H1 (cell line): ENCODE measurements at regions not wholly inside any gene's neighbourhood (a gene's known extent, or its start where the extent isn't known, plus 50 kb on each side); places are given as distances from the start of the nearest gene placed in this dataset.

Experiments
- CTCF ChIA-PET: fragments of 300-600 bp; sonication (Branson Sonifier 250); formaldehyde crosslinking; loops from one replicate; lab custom pipeline; 2021; ENCODE audit not compliant: partially characterized antibody; lab: Charles Lee
- POLR2A ChIA-PET: fragments of 300-600 bp; sonication (Branson Sonifier 250); formaldehyde crosslinking; loops from one replicate; lab custom pipeline; 2021; ENCODE audit warnings: inconsistent platforms; ENCODE audit not compliant: partially characterized antibody; lab: Charles Lee
- DNase-seq, 2 experiments: peaks; one replicate each; pipeline versions ENCODE4 v3.0.0 to v3.0.0-alpha.2; 2010 to 2022; ENCODE audit warnings: low spot score in 2 of 2, low read depth in 1 of 2, mixed read lengths in 1 of 2
- FAIRE-seq: peaks from 2 replicates; lab custom pipeline; 2011; peaks lifted over from hg19 to GRCh38; lab: Jason Lieb, UNC
- H2AFZ ChIP-seq: 2 replicates; pipeline ENCODE4 v1.8.1; 2012; ENCODE audit warnings: low read length, inconsistent platforms
- H2AK5ac ChIP-seq: 2 replicates; pipeline ENCODE4 v1.6.1; 2013; ENCODE audit warnings: low read depth, low read length
- H2BK120ac ChIP-seq: replicated peaks from 2 replicates; pipeline ENCODE3; 2013; ENCODE audit warnings: low read depth, low read length, inconsistent platforms
- H2BK12ac ChIP-seq: 2 replicates; pipeline ENCODE4 v1.6.1; 2013; ENCODE audit warnings: low read depth, low read length
- H2BK15ac ChIP-seq: 2 replicates; pipeline ENCODE4 v1.6.1; 2013; ENCODE audit warnings: low read length
- H2BK20ac ChIP-seq: 2 replicates; pipeline ENCODE4 v1.6.1; 2013; ENCODE audit warnings: low read length
- H2BK5ac ChIP-seq: 2 replicates; pipeline ENCODE4 v1.6.1; 2013; ENCODE audit warnings: low read depth, low read length
- H3K14ac ChIP-seq: 2 replicates; pipeline ENCODE4 v1.6.1; 2013; ENCODE audit warnings: inconsistent platforms; ENCODE audit not compliant: insufficient read length
- H3K18ac ChIP-seq: 2 replicates; pipeline ENCODE4 v1.6.1; 2013; ENCODE audit warnings: low read length; ENCODE audit errors: extremely low read depth
- H3K23ac ChIP-seq: 2 replicates; pipeline ENCODE4 v1.6.1; 2013; ENCODE audit warnings: inconsistent platforms; ENCODE audit not compliant: insufficient read length
- H3K23me2 ChIP-seq: 2 replicates; pipeline ENCODE4 v1.6.1; 2013; ENCODE audit warnings: low read depth, low read length
- H3K27ac ChIP-seq: 2 replicates; pipeline ENCODE4 v1.6.1; 2011; ENCODE audit warnings: low read depth, low read length, inconsistent platforms
- H3K27me3 ChIP-seq, 4 experiments: replicated peaks in 1 of 4; 1 replicate in 1 of 4; 2 replicates in 3 of 4; pipeline versions ENCODE4 v1.6.1 to v1.8.1; 2011 to 2013; ENCODE audit warnings: low read length in 3 of 4, mild to moderate bottlenecking in 3 of 4, inconsistent platforms in 2 of 4, mixed read lengths in 2 of 4, moderate library complexity in 1 of 4; ENCODE audit not compliant: control insufficient read depth in 3 of 4, insufficient read depth in 3 of 4; ENCODE audit errors: extremely low read depth in 1 of 4
- H3K36me3 ChIP-seq, 4 experiments: 2 replicates each; pipeline versions ENCODE4 v1.6.1 to v1.8.1; 2011 to 2013; ENCODE audit warnings: mild to moderate bottlenecking in 4 of 4, low read length in 3 of 4, moderate library complexity in 2 of 4, control low read depth in 1 of 4, inconsistent platforms in 1 of 4; ENCODE audit not compliant: insufficient read depth in 4 of 4, control insufficient read depth in 2 of 4
- H3K4ac ChIP-seq: replicated peaks from 2 replicates; pipeline ENCODE3; 2013; ENCODE audit warnings: low read length, low read depth, mixed read lengths, inconsistent platforms; ENCODE audit not compliant: insufficient read length
- H3K4me1 ChIP-seq, 4 experiments: replicated peaks in 1 of 4; 1 replicate in 1 of 4; 2 replicates in 3 of 4; pipeline versions ENCODE4 v1.6.1 to v1.8.1; 2011 to 2013; ENCODE audit warnings: low read length in 3 of 4, inconsistent platforms in 2 of 4, mixed read lengths in 1 of 4; ENCODE audit not compliant: insufficient read depth in 4 of 4, control insufficient read depth in 3 of 4
- H3K4me2 ChIP-seq, 2 experiments: 2 replicates each; pipeline versions ENCODE4 v1.6.1 to v1.8.1; 2011 to 2013; ENCODE audit warnings: low read depth in 2 of 2, low read length in 2 of 2, control low read depth in 1 of 2, inconsistent platforms in 1 of 2, mild to moderate bottlenecking in 1 of 2; ENCODE audit not compliant: insufficient read depth in 1 of 2
- H3K4me3 ChIP-seq, 4 experiments: fragments of 200-600, 300-600 bp in 1 of 4; sonication (generic), shearing (Covaris generic), sonication (Bioruptor Twin) in 1 of 4; 2 replicates each; pipeline versions ENCODE4 v1.5.1 to v1.8.1; 2011 to 2016; ENCODE audit warnings: low read length in 4 of 4, low read depth in 3 of 4, control low read depth in 2 of 4, inconsistent platforms in 2 of 4, mild to moderate bottlenecking in 2 of 4, mixed read lengths in 1 of 4, moderate library complexity in 1 of 4; ENCODE audit not compliant: insufficient read depth in 2 of 4; ENCODE audit errors: extremely low read depth in 1 of 4
- H3K56ac ChIP-seq: replicated peaks from 2 replicates; pipeline ENCODE3; 2013; ENCODE audit warnings: low read depth, mild to moderate bottlenecking, mixed read lengths, low read length, inconsistent platforms; ENCODE audit not compliant: insufficient read length
- H3K79me1 ChIP-seq: 2 replicates; pipeline ENCODE4 v1.6.1; 2013; ENCODE audit warnings: low read depth, low read length, control low read depth
- H3K79me2 ChIP-seq, 2 experiments: 2 replicates each; pipeline versions ENCODE4 v1.6.1 to v1.8.1; 2012 to 2013; ENCODE audit warnings: low read length in 2 of 2, mild to moderate bottlenecking in 2 of 2, inconsistent platforms in 1 of 2; ENCODE audit not compliant: insufficient read depth in 2 of 2, control insufficient read depth in 1 of 2
- H3K9ac ChIP-seq, 4 experiments: replicated peaks in 1 of 4; 1 replicate in 1 of 4; 2 replicates in 3 of 4; pipeline versions ENCODE4 v1.6.1 to v1.8.1; 2011 to 2013; ENCODE audit warnings: low read depth in 3 of 4, low read length in 3 of 4, control low read depth in 2 of 4, mild to moderate bottlenecking in 2 of 4, moderate library complexity in 2 of 4, inconsistent platforms in 1 of 4; ENCODE audit errors: extremely low read depth in 1 of 4
- H3K9me3 ChIP-seq, 2 experiments: 2 replicates each; pipeline versions ENCODE4 v1.6.1 to v1.8.1; 2012 to 2013; ENCODE audit warnings: mild to moderate bottlenecking in 2 of 2, moderate library complexity in 2 of 2, control low read depth in 1 of 2, inconsistent platforms in 1 of 2, low read depth in 1 of 2, low read length in 1 of 2, mixed read lengths in 1 of 2; ENCODE audit not compliant: insufficient read depth in 2 of 2
- H4K20me1 ChIP-seq, 2 experiments: replicated peaks in 1 of 2; 2 replicates each; pipeline versions ENCODE3 to v1.8.1; 2011 to 2013; ENCODE audit warnings: inconsistent platforms in 2 of 2, low read length in 2 of 2, mild to moderate bottlenecking in 1 of 2; ENCODE audit not compliant: insufficient read depth in 2 of 2, control insufficient read depth in 1 of 2
- H4K5ac ChIP-seq: 2 replicates; pipeline ENCODE4 v1.6.1; 2013; ENCODE audit warnings: low read length, low read depth, mixed read lengths, inconsistent platforms; ENCODE audit not compliant: insufficient read length
- H4K8ac ChIP-seq: 2 replicates; pipeline ENCODE4 v1.8.0; 2013; ENCODE audit warnings: mild to moderate bottlenecking, moderate library complexity, low read length, inconsistent platforms; ENCODE audit not compliant: insufficient read depth; ENCODE audit errors: extremely low read depth
- H4K91ac ChIP-seq: replicated peaks from 2 replicates; pipeline ENCODE3; 2013; ENCODE audit warnings: low read length, mixed read lengths, inconsistent platforms; ENCODE audit not compliant: insufficient read length
- EP300 ChIP-seq, 2 experiments: IDR thresholded peaks; 1 replicate in 1 of 2; 2 replicates in 1 of 2; pipeline ENCODE4 v1.6.1; 2011 to 2012; ENCODE audit warnings: low read depth in 2 of 2, low read length in 2 of 2, mild to moderate bottlenecking in 2 of 2, borderline replicate concordance in 1 of 2, inconsistent platforms in 1 of 2, moderate library complexity in 1 of 2
- EZH2 ChIP-seq: fragments of 200-600 bp; sonication (generic); IDR thresholded peaks from 2 replicates; pipeline ENCODE4 v1.7.1; 2012; ENCODE audit warnings: low read depth, mild to moderate bottlenecking, moderate library complexity, low read length, inconsistent platforms; ENCODE audit not compliant: severe bottlenecking
- HDAC2 ChIP-seq, 2 experiments: fragments of 300-600 bp in 1 of 2; sonication (generic) in 1 of 2; IDR thresholded peaks; 2 replicates each; pipeline ENCODE4 v1.6.1; 2011 to 2012; ENCODE audit warnings: low read depth in 2 of 2, low read length in 2 of 2, mild to moderate bottlenecking in 2 of 2, moderate library complexity in 2 of 2, borderline replicate concordance in 1 of 2, inconsistent platforms in 1 of 2
- JUN ChIP-seq: IDR thresholded peaks from 2 replicates; pipeline ENCODE4 v1.6.1; 2011; ENCODE audit warnings: low read depth, mild to moderate bottlenecking, improper control_type of control experiment, low read length
- NRF1 ChIP-seq: IDR thresholded peaks from 2 replicates; pipeline ENCODE4 v1.6.1; 2011; ENCODE audit warnings: mild to moderate bottlenecking, low read depth, low read length, improper control_type of control experiment
- SIN3A ChIP-seq, 2 experiments: IDR thresholded peaks in 1 of 2; conservative IDR thresholded peaks in 1 of 2; 2 replicates each; pipeline ENCODE4 v1.6.1; 2011 to 2012; ENCODE audit warnings: low read length in 2 of 2, improper control_type of control experiment in 1 of 2, low read depth in 1 of 2, mild to moderate bottlenecking in 1 of 2
- WGBS, 2 experiments: shearing (Covaris generic) in 1 of 2; methylation state at CpG; one replicate each; pipeline versions ENCODE4 v1.1.6 to v1.1.7; 2013 to 2015; ENCODE audit warnings: low lambda C conversion rate in 2 of 2, mixed read lengths in 2 of 2, inconsistent platforms in 1 of 2, low coverage in 1 of 2, missing lambda C conversion rate in 1 of 2; ENCODE audit not compliant: insufficient replicate concordance in 2 of 2, insufficient coverage in 1 of 2, insufficient read length in 1 of 2; ENCODE audit errors: extremely low coverage in 1 of 2, missing lambda C conversion rate in 1 of 2; 5-methylcytosine and 5-hydroxymethylcytosine counted together

GRCh38 chr2:125822746-125823145, 833.2 kb upstream of the GYPC start:
- no peaks in the 10 kb centered on the region for H3K23me2 ChIP-seq
- no peak overlapping the region for H3K4me3 ChIP-seq
- no peak overlapping the region for H3K56ac ChIP-seq
- DNase-seq = no peak
- H3K14ac ChIP-seq = no peak overlapping the region
- no peaks in the 10 kb centered on the region for H3K36me3 ChIP-seq
- no peak overlapping the region for H2AK5ac ChIP-seq
- H3K23ac ChIP-seq = no peak overlapping the region
- H3K4ac ChIP-seq = no peak overlapping the region
- TF ChIP-seq JUN (no peak), HDAC2 (IDR thresholded peaks at IDR 0.05; ENCODE audit: borderline replicate concordance in 1 of 2, low read depth in 2 of 2, low read length in 2 of 2) (no peak), NRF1 (no peak), SIN3A (conservative IDR thresholded peaks at IDR 0.05 in 1 of 2, IDR thresholded peaks at IDR 0.05 in 1 of 2; ENCODE audit: low read depth in 1 of 2, low read length in 2 of 2) (no peak), EP300 (IDR thresholded peaks at IDR 0.05; ENCODE audit: borderline replicate concordance in 1 of 2, low read depth in 2 of 2, low read length in 2 of 2) (no peak), EZH2 (no peak)
- no peak overlapping the region for H4K91ac ChIP-seq
- no peak overlapping the region for H3K4me2 ChIP-seq
- CTCF ChIA-PET = no interaction called here
- no peak overlapping the region for H2AFZ ChIP-seq
- H3K4me1 ChIP-seq = no peaks in the 10 kb centered on the region
- H4K8ac ChIP-seq = no peak overlapping the region
- H2BK15ac ChIP-seq = no peak overlapping the region
- H3K27me3 ChIP-seq = no peaks in the 10 kb centered on the region
- no peak overlapping the region for H2BK12ac ChIP-seq
- no peaks in the 10 kb centered on the region for H3K79me2 ChIP-seq
- WGBS, 2 experiments = 90 to 100% methylated on average over 1 to 5 of the region's 5 CpGs
- no peak for FAIRE-seq
- H3K79me1 ChIP-seq = no peaks in the 10 kb centered on the region
- no peak overlapping the region for H3K27ac ChIP-seq
- H2BK20ac ChIP-seq = no peak overlapping the region
- no peak overlapping the region for H4K5ac ChIP-seq
- H4K20me1 ChIP-seq = no peaks in the 10 kb centered on the region
- no peak overlapping the region for H3K9ac ChIP-seq
- no peak overlapping the region for H3K18ac ChIP-seq
- POLR2A ChIA-PET = no interaction called here
- no peak overlapping the region for H2BK120ac ChIP-seq
- H3K9me3 ChIP-seq = peaks cover 2 to 10% of the 10 kb centered on the region in 2 experiments; a peak in 2 of 4 replicates
- no peak overlapping the region for H2BK5ac ChIP-seq
